ENCODE measurements at regions not wholly inside any gene's neighbourhood (a gene's known extent, or its start where the extent isn't known, plus 50 kb on each side); places are given as distances from the start of the nearest gene placed in this dataset.

- no peak for TF ChIP-seq POLR2A (IDR thresholded peaks at IDR 0.05)
- TF ChIP-seq, protein P1, sequence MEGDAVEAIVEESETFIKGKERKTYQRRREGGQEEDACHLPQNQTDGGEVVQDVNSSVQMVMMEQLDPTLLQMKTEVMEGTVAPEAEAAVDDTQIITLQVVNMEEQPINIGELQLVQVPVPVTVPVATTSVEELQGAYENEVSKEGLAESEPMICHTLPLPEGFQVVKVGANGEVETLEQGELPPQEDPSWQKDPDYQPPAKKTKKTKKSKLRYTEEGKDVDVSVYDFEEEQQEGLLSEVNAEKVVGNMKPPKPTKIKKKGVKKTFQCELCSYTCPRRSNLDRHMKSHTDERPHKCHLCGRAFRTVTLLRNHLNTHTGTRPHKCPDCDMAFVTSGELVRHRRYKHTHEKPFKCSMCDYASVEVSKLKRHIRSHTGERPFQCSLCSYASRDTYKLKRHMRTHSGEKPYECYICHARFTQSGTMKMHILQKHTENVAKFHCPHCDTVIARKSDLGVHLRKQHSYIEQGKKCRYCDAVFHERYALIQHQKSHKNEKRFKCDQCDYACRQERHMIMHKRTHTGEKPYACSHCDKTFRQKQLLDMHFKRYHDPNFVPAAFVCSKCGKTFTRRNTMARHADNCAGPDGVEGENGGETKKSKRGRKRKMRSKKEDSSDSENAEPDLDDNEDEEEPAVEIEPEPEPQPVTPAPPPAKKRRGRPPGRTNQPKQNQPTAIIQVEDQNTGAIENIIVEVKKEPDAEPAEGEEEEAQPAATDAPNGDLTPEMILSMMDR (IDR thresholded peaks at IDR 0.05), result no peak
Observed at GRCh38 chr4:111234939-111235338, 612.1 kb upstream of the PITX2 start.

Measured in suprapubic skin (tissue), 3 donors.